ENCODE measurements at regions not wholly inside any gene's neighbourhood (a gene's known extent, or its start where the extent isn't known, plus 50 kb on each side); places are given as distances from the start of the nearest gene placed in this dataset.

DNA sequence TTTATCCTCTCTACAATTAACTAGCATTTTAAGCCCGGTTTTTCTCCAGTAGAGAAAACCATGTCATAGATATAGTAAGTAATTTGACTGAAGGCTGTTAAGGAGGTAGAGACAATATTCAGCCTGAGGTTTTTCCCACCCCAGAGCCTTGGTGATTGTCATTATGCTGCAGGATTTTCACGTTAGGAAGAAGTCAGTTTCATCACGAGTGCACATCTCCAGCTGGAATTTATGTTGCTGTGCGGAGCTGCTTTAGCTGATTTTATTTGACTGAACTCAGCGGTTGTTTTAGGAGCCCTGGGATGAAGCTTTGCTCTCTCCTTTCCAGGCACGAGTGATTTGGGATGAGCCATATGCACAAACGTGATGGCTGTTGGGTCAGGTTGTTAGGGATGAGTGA, 271.3 kb upstream of the RGMA start:
- no peaks in the 10 kb centered on the region for H3K4me1 ChIP-seq (ENCODE audit: control insufficient read depth in 2 of 2, insufficient read depth in 2 of 2, low read length in 2 of 2)
- Mint-ChIP-seq H3K9me3 (peaks cover 0 to 3% (median 0%) of the 10 kb centered on the region in 11 donors), H3K27me3 (peaks cover 0 to 18% (median 2%) of the 10 kb centered on the region in 5 donors), H3K4me1 (no peaks in the 10 kb centered on the region), H3K27ac (no peak overlapping the region), H3K4me3 (no peak overlapping the region), H3K36me3 (no peaks in the 10 kb centered on the region)
- no peak for DNase-seq
- ATAC-seq, result no peak
- no peaks in the 10 kb centered on the region for H3K27me3 ChIP-seq (ENCODE audit: control insufficient read depth in 2 of 2, insufficient read depth in 2 of 2, low read length in 2 of 2)
- CTCF ChIA-PET, result no interaction called here
- POLR2A ChIA-PET, result no interaction called here
- no peak overlapping the region for H3K27ac ChIP-seq (ENCODE audit: low read depth, low read length)
- no peaks in the 10 kb centered on the region for H3K9me3 ChIP-seq (ENCODE audit: control insufficient read depth in 2 of 3, low read length in 3 of 3)
- no peak overlapping the region for H3K4me3 ChIP-seq (ENCODE audit: low read length)
- no peaks in the 10 kb centered on the region for H3K36me3 ChIP-seq (ENCODE audit: control insufficient read depth in 2 of 3, insufficient read depth in 3 of 3, low read length in 3 of 3)
- intact Hi-C loops (cut with micrococcal nuclease), result no loop called here

DNA sequence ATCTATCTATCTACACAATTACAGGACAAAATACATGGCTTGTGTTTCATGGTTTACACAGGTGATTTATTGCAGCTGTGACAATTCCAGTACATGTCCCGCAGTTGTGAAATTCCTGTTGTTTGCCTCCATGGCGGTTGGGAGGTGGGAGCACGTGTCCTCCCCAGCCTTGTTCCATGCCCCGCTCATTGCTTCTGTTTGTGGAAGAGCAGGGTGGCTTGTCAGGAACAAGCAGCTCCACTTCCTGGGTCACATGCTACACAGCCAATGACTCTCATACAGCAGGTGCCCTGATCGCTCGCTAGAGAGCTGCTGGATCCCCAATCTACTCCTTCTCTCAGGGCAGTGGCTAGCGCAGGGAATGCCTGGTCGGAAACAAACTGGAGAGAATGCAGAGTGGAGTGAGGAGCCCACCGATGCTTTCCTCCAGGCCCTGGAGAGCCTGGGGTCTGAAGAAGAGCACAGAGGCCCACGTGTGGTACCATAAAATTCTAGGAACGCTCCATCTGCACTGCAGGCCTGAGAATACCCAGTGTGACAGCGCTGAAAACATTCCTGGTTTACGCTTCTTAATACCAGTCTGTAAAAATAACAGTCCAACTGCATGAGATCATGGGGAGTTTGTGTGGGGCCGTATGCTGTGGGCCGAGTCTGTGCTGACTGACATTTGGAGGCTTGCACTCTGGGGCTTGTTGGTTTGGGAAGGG, 270.6 kb upstream of the RGMA start:
- Mint-ChIP-seq H3K4me3 (no peak overlapping the region), H3K27me3 (peaks cover 0 to 15% (median 0%) of the 10 kb centered on the region in 5 donors), H3K4me1 (no peaks in the 10 kb centered on the region), H3K9me3 (peaks cover 0 to 4% (median 0%) of the 10 kb centered on the region in 11 donors), H3K36me3 (no peaks in the 10 kb centered on the region), H3K27ac (no peak overlapping the region)
- no peaks in the 10 kb centered on the region for H3K27me3 ChIP-seq (ENCODE audit: control insufficient read depth in 2 of 2, insufficient read depth in 2 of 2, low read length in 2 of 2)
- intact Hi-C loops (cut with micrococcal nuclease), result no loop called here
- CTCF ChIA-PET, result no interaction called here
- no peaks in the 10 kb centered on the region for H3K9me3 ChIP-seq (ENCODE audit: control insufficient read depth in 2 of 3, low read length in 3 of 3)
- POLR2A ChIA-PET, result no interaction called here
- H3K27ac ChIP-seq (ENCODE audit: low read depth, low read length), result no peak overlapping the region
- H3K36me3 ChIP-seq (ENCODE audit: control insufficient read depth in 2 of 3, insufficient read depth in 3 of 3, low read length in 3 of 3), result no peaks in the 10 kb centered on the region
- no peak overlapping the region for H3K4me3 ChIP-seq (ENCODE audit: low read length)
- no peak for ATAC-seq
- DNase-seq, result no peak
- no peaks in the 10 kb centered on the region for H3K4me1 ChIP-seq (ENCODE audit: control insufficient read depth in 2 of 2, insufficient read depth in 2 of 2, low read length in 2 of 2)

DNA sequence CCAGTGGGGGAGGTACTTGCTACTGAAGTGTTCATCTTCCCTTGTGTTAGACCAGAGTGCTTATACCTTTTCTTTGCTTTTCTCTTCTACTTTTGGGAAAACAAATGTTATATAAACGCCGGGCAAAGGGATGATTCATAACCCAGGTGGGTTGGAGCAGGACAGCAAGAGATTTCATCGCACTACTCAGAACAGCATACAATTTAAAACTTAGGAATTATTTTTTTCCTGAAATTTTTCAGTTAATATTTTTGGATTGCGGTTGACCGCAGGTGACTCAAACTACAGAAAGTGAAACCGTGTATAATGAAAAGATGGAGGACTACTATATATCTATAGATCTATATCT, 270.0 kb upstream of the RGMA start:
- peaks cover 0 to 4% (median 0%) of the 10 kb centered on the region in 11 donors for H3K9me3 Mint-ChIP-seq
- H3K27me3 ChIP-seq (ENCODE audit: control insufficient read depth in 2 of 2, insufficient read depth in 2 of 2, low read length in 2 of 2), result no peaks in the 10 kb centered on the region
- intact Hi-C loops (cut with micrococcal nuclease), result no loop called here
- ChIA-PET CTCF (no interaction called here), POLR2A (no interaction called here)
- H3K4me3 Mint-ChIP-seq, result no peak overlapping the region
- H3K9me3 ChIP-seq (ENCODE audit: control insufficient read depth in 2 of 3, low read length in 3 of 3), result no peaks in the 10 kb centered on the region
- ATAC-seq (no peak), DNase-seq (no peak)
- H3K36me3 ChIP-seq (ENCODE audit: control insufficient read depth in 2 of 3, insufficient read depth in 3 of 3, low read length in 3 of 3), result no peaks in the 10 kb centered on the region
- peaks cover 0 to 9% (median 0%) of the 10 kb centered on the region in 5 donors for H3K27me3 Mint-ChIP-seq
- H3K27ac ChIP-seq (ENCODE audit: low read depth, low read length), result no peak overlapping the region
- no peaks in the 10 kb centered on the region for H3K4me1 ChIP-seq (ENCODE audit: control insufficient read depth in 2 of 2, insufficient read depth in 2 of 2, low read length in 2 of 2)
- H3K4me1 Mint-ChIP-seq, result no peaks in the 10 kb centered on the region
- no peak overlapping the region for H3K4me3 ChIP-seq (ENCODE audit: low read length)
- no peak overlapping the region for H3K27ac Mint-ChIP-seq
- no peaks in the 10 kb centered on the region for H3K36me3 Mint-ChIP-seq

DNA sequence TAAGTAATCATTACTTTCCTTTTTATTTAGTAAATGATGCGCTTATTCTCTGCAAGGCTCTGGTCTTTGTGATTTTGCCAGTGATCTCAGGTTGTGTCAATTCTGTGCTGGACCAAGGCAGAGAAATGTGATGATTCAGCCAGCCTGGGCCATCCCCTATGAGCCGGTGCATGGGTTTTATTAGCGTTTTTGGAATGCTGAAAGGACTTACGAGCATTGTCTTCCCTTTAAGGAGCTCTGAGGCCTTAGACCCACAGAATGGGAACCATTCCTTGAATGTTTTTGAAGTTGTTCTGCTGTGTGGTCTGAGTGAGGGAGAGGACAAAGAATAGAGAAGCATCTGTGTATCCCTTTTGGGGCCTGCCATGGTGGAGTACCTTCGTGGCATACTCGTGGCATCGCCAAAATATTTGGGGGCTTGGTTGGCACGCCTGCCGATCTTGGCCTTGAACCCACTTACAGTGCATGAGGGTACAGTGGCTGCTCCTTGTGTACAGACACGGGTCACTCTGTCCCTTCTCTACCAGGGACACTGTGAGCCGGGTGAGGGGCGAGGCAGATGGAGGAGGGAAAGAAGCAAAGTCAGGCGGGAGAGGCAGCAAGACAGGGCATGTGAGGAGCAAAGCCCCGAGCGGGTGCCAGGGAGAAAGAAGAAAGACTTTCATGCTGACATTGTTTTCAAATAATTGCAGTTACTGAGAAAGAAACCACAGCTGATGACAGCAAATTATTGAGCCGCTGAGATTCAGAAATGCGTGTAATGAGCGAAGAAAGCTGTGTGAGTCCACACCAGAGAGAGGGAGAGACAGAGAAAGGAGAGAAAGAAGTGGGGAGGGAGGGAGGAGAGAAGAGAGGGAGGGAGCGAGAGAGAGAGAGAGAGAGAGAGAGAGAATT, 269.4 kb upstream of the RGMA start:
- no peak overlapping the region for H3K27ac ChIP-seq (ENCODE audit: low read depth, low read length)
- no peaks in the 10 kb centered on the region for H3K9me3 ChIP-seq (ENCODE audit: control insufficient read depth in 2 of 3, low read length in 3 of 3)
- ChIA-PET POLR2A (no interaction called here), CTCF (no interaction called here)
- H3K4me1 Mint-ChIP-seq, result no peaks in the 10 kb centered on the region
- no peaks in the 10 kb centered on the region for H3K4me1 ChIP-seq (ENCODE audit: control insufficient read depth in 2 of 2, insufficient read depth in 2 of 2, low read length in 2 of 2)
- H3K4me3 ChIP-seq (ENCODE audit: low read length), result no peak overlapping the region
- H3K36me3 ChIP-seq (ENCODE audit: control insufficient read depth in 2 of 3, insufficient read depth in 3 of 3, low read length in 3 of 3), result no peaks in the 10 kb centered on the region
- peaks cover 0 to 4% (median 0%) of the 10 kb centered on the region in 11 donors for H3K9me3 Mint-ChIP-seq
- ATAC-seq (no peak), DNase-seq (no peak)
- H3K36me3 Mint-ChIP-seq, result no peaks in the 10 kb centered on the region
- H3K27me3 Mint-ChIP-seq, result peaks cover 0 to 5% (median 0%) of the 10 kb centered on the region in 5 donors
- H3K27me3 ChIP-seq (ENCODE audit: control insufficient read depth in 2 of 2, insufficient read depth in 2 of 2, low read length in 2 of 2), result no peaks in the 10 kb centered on the region
- intact Hi-C loops (cut with micrococcal nuclease), result no loop called here
- no peak overlapping the region for H3K27ac Mint-ChIP-seq
- no peak overlapping the region for H3K4me3 Mint-ChIP-seq

DNA sequence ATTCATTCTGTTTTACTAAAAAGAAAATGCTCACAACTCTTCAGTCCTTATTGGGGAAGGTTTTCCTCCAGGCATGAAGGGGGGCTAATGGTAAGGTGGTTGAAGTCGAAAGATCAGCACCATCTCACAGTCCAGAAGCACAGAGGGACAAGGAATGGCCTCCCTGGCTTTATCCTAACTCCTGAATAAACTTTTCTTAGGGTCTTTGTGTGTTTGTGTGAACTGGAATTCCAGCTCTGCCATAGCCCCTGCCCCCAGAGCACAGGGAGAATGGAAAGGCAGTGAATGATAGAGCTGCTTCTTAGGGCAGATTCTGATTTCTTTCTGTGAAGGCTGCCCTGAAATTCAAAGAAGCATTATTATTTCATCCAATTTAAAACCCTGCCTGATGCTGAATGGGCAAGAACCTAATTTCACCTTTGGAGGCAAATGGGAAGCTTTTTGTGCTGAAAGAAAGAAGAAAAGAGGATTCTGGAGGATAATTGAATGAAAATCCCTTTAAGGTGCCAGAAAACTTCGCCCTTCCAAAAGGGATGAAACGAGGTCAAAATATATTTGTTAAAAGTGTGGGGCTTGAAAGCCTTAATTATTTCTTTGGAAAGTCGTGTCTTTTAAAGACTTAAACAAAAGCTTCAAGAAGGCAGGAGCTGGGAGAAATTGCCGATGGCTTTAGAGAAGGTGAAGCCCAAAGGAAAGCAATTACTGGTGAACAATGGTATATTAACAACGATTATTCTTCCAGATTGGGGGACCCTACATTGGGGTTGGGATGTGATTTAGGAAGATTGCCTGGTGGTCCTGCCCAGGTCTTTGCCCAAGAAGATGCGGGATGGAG, 259.9 kb upstream of the RGMA start:
- DNase-seq, result no peak
- H3K27me3 Mint-ChIP-seq, result peaks cover 3 to 29% (median 17%) of the 10 kb centered on the region in 5 donors

DNA sequence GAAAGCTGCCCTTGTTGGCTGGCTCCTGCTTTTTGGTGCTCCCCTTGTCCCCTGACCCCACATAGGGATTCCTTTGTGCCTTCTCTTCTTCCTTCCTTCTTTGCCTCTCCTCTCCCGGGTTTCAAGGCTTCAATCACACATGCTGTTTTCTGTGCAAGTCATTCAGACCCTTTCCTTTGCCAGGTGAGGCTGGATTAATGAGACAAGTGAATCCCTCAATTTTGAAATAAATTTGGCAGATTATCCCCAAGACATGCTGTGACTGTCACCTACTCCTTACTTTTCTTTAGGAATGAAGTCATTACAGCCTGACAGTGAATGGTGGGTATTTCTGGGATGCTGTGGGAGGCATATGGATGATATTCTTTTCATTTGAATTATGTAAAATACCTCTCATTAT, 259.0 kb upstream of the RGMA start:
- Mint-ChIP-seq H3K27me3 (peaks cover 3 to 29% (median 17%) of the 10 kb centered on the region in 5 donors), H3K36me3 (no peaks in the 10 kb centered on the region), H3K4me1 (no peaks in the 10 kb centered on the region), H3K9me3 (peaks cover 0 to 3% (median 0%) of the 10 kb centered on the region in 11 donors), H3K4me3 (no peak overlapping the region), H3K27ac (no peak overlapping the region)
- ATAC-seq, result no peak
- POLR2A ChIA-PET, result no interaction called here
- H3K27ac ChIP-seq (ENCODE audit: low read depth, low read length), result no peak overlapping the region
- no peak for DNase-seq
- CTCF ChIA-PET, result no interaction called here
- no peaks in the 10 kb centered on the region for H3K9me3 ChIP-seq (ENCODE audit: control insufficient read depth in 2 of 3, low read length in 3 of 3)
- H3K36me3 ChIP-seq (ENCODE audit: control insufficient read depth in 2 of 3, insufficient read depth in 3 of 3, low read length in 3 of 3), result no peaks in the 10 kb centered on the region
- H3K27me3 ChIP-seq (ENCODE audit: control insufficient read depth in 2 of 2, insufficient read depth in 2 of 2, low read length in 2 of 2), result no peaks in the 10 kb centered on the region
- no peak overlapping the region for H3K4me3 ChIP-seq (ENCODE audit: low read length)
- H3K4me1 ChIP-seq (ENCODE audit: control insufficient read depth in 2 of 2, insufficient read depth in 2 of 2, low read length in 2 of 2), result no peaks in the 10 kb centered on the region
- intact Hi-C loops (cut with micrococcal nuclease), result no loop called here

More for the DNA sequence above, 259.9 kb upstream of the RGMA start:
- Histone ChIP-seq H3K27ac (ENCODE audit: low read depth, low read length) (no peak overlapping the region), H3K27me3 (ENCODE audit: control insufficient read depth in 2 of 2, insufficient read depth in 2 of 2, low read length in 2 of 2) (no peaks in the 10 kb centered on the region), H3K9me3 (ENCODE audit: control insufficient read depth in 2 of 3, low read length in 3 of 3) (no peaks in the 10 kb centered on the region), H3K4me3 (ENCODE audit: low read length) (no peak overlapping the region), H3K36me3 (ENCODE audit: control insufficient read depth in 2 of 3, insufficient read depth in 3 of 3, low read length in 3 of 3) (no peaks in the 10 kb centered on the region), H3K4me1 (ENCODE audit: control insufficient read depth in 2 of 2, insufficient read depth in 2 of 2, low read length in 2 of 2) (no peaks in the 10 kb centered on the region)
- intact Hi-C loops (cut with micrococcal nuclease), result no loop called here
- H3K36me3 Mint-ChIP-seq, result no peaks in the 10 kb centered on the region
- no peaks in the 10 kb centered on the region for H3K4me1 Mint-ChIP-seq
- ChIA-PET CTCF (no interaction called here), POLR2A (no interaction called here)
- H3K9me3 Mint-ChIP-seq, result peaks cover 0 to 3% (median 0%) of the 10 kb centered on the region in 11 donors
- no peak overlapping the region for H3K4me3 Mint-ChIP-seq
- no peak overlapping the region for H3K27ac Mint-ChIP-seq
- ATAC-seq, result no peak

Measured in naive thymus-derived CD4-positive, alpha-beta T cell (primary cell).